Right lobe of liver (tissue), 4 donors: ENCODE measurements at regions not wholly inside any gene's neighbourhood (a gene's known extent, or its start where the extent isn't known, plus 50 kb on each side); places are given as distances from the start of the nearest gene placed in this dataset.

Experiments used
- CTCF ChIP-seq, 4 donors: fragments of 200-600 bp in 3 of 4; fragments of 450-650 bp in 1 of 4; IDR thresholded peaks; one replicate each; pipeline versions ENCODE4 v1.5.1 to v1.8.0; 2016 to 2022; ENCODE audit warnings: antibody characterized with exemption in 4 of 4, mild to moderate bottlenecking in 2 of 4
- POLR2A ChIP-seq: fragments of 450-650 bp; IDR thresholded peaks from one replicate; pipeline ENCODE4 v1.6.1; 2017; ENCODE audit warnings: antibody characterized with exemption, mild to moderate bottlenecking
- donor health status: DM: no; HTN: no; CAD: no.
- donor health status: DM: no; HTN: no; CAD: no.
- donor health status: DM: no; HTN: yes; CAD: no.

- TF ChIP-seq CTCF (IDR thresholded peaks at IDR 0.05) (no peak), POLR2A (no peak)
Observed at GRCh38 chr10:77695186-77695585, 57.6 kb upstream of the KCNMA1 start.
